Kidney epithelial cell (primary cell): ENCODE measurements at regions not wholly inside any gene's neighbourhood (a gene's known extent, or its start where the extent isn't known, plus 50 kb on each side); places are given as distances from the start of the nearest gene placed in this dataset.

Source experiments
- DNase-seq: peaks from one replicate; pipeline ENCODE4 v3.0.0-alpha.2; 2010; ENCODE audit warnings: low read depth
- H3K27me3 ChIP-seq: 2 replicates; pipeline ENCODE4 v1.6.0; 2011; ENCODE audit warnings: low read length; ENCODE audit not compliant: control insufficient read depth, insufficient read depth
- H3K36me3 ChIP-seq: 2 replicates; pipeline ENCODE4 v1.5.1; 2011; ENCODE audit warnings: low read length; ENCODE audit not compliant: control insufficient read depth, insufficient read depth
- H3K4me3 ChIP-seq: 2 replicates; pipeline ENCODE4 v1.5.1; 2011; ENCODE audit warnings: low read depth, mild to moderate bottlenecking, control low read depth, low read length
- CTCF ChIP-seq: IDR thresholded peaks from 2 replicates; pipeline ENCODE4 v1.5.1; 2011; ENCODE audit warnings: mild to moderate bottlenecking, moderate library complexity, low read length, control low read depth, inconsistent platforms; ENCODE audit not compliant: insufficient read depth, poor library complexity, severe bottlenecking

DNA sequence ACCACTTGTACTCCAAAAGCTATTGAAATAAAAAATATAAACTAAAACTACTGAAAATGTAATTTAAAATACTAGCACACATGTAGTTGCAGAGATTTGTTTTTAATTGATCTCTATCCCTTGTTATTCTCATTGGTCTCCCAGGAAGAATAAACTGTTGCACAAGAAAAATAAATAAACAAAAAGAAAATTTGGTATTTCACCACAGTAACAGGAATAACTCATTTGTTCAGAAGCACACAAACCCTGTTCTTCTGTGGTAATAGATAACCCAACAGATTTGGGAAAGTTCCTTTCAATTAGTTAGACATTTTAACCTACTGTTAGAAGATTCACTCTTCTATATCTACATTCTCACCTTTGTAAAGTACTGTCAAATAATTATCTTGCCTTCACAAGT lies 70.9 kb upstream of the APOOL start:
- DNase-seq: no peak
- no peak for TF ChIP-seq CTCF
- H3K36me3 ChIP-seq: no peaks in the 10 kb centered on the region
- no peak overlapping the region for H3K4me3 ChIP-seq
- no peaks in the 10 kb centered on the region for H3K27me3 ChIP-seq

- Histone ChIP-seq H3K27me3 (no peaks in the 10 kb centered on the region), H3K4me3 (no peak overlapping the region), H3K36me3 (no peaks in the 10 kb centered on the region)
- no peak for TF ChIP-seq CTCF
- no peak for DNase-seq
Measured at GRCh38 chrX:84933956-84934556, 69.6 kb upstream of the APOOL start.
